GM12873 (cell line): ENCODE measurements at regions not wholly inside any gene's neighbourhood (a gene's known extent, or its start where the extent isn't known, plus 50 kb on each side); places are given as distances from the start of the nearest gene placed in this dataset.

Experiments used
- CTCF ChIP-seq: IDR thresholded peaks from 2 replicates; pipeline ENCODE4 v1.5.1; 2012; ENCODE audit warnings: low read depth, mild to moderate bottlenecking, moderate library complexity, low read length, control low read depth; ENCODE audit not compliant: insufficient read depth; ENCODE audit errors: missing control alignments

GRCh38 chr10:90199093-90199492 is 497.7 kb downstream of the KIF20B start:
- no peak for TF ChIP-seq CTCF

- TF ChIP-seq CTCF = no peak
Measured at GRCh38 chr10:90199513-90199912, 498.1 kb downstream of the KIF20B start.

- TF ChIP-seq CTCF = no peak
Measured at GRCh38 chr10:90204131-90204955, 503.0 kb downstream of the KIF20B start.

- no peak for TF ChIP-seq CTCF
Measured at GRCh38 chr10:90204956-90205314, 503.5 kb downstream of the KIF20B start.

- no peak for TF ChIP-seq CTCF
Measured at GRCh38 chr10:90205340-90205739, 503.9 kb downstream of the KIF20B start.

- TF ChIP-seq CTCF = no peak
Measured at GRCh38 chr10:90213346-90213745, 512.0 kb downstream of the KIF20B start.

GRCh38 chr10:90218846-90219245 is 517.5 kb downstream of the KIF20B start:
- TF ChIP-seq CTCF = no peak
